GM21390 (cell line): ENCODE measurements at regions not wholly inside any gene's neighbourhood (a gene's known extent, or its start where the extent isn't known, plus 50 kb on each side); places are given as distances from the start of the nearest gene placed in this dataset.
A peak's percentile ranks its signal among the peaks of the same experiment; 100 is the strongest.

Source experiments
- ATAC-seq: cut with Tn5 transposase; IDR thresholded peaks from one replicate; pipeline ENCODE4 v1.9.1; 2021; ENCODE audit not compliant: unreplicated experiment

- ATAC-seq, result no peak
These were observed 486.4 kb downstream of the BCL11A start for GRCh38 chr2:60067006-60067405.

GRCh38 chr2:60066096-60066839 lies 487.2 kb downstream of the BCL11A start:
- ATAC-seq, result no peak

- no peak for ATAC-seq
These were observed 488.6 kb downstream of the BCL11A start for GRCh38 chr2:60064687-60065389.

GRCh38 chr2:60058781-60059180 lies 494.7 kb downstream of the BCL11A start:
- peak; percentile 49 for ATAC-seq

GRCh38 chr2:60054571-60055340 lies 498.7 kb downstream of the BCL11A start:
- ATAC-seq, result no peak

- ATAC-seq, result no peak
These were observed 499.7 kb downstream of the BCL11A start for GRCh38 chr2:60053791-60054190.

GRCh38 chr2:60052601-60053000 lies 500.9 kb downstream of the BCL11A start:
- no peak for ATAC-seq

- ATAC-seq, result no peak
These were observed 501.5 kb downstream of the BCL11A start for GRCh38 chr2:60051991-60052390.

- no peak for ATAC-seq
These were observed 505.4 kb downstream of the BCL11A start for GRCh38 chr2:60047944-60048525.

GRCh38 chr2:60047347-60047746 lies 506.1 kb downstream of the BCL11A start:
- no peak for ATAC-seq

- ATAC-seq, result no peak
These were observed 506.9 kb downstream of the BCL11A start for GRCh38 chr2:60046529-60046928.

- ATAC-seq, result no peak
These were observed 508.0 kb downstream of the BCL11A start for GRCh38 chr2:60045456-60045855.

- no peak for ATAC-seq
These were observed 509.0 kb downstream of the BCL11A start for GRCh38 chr2:60044484-60044883.

GRCh38 chr2:60042023-60042422 lies 511.4 kb downstream of the BCL11A start:
- ATAC-seq, result no peak

- no peak for ATAC-seq
These were observed 520.1 kb downstream of the BCL11A start for GRCh38 chr2:60033325-60033724.

- ATAC-seq, result no peak
These were observed 523.9 kb downstream of the BCL11A start for GRCh38 chr2:60029566-60029883.

GRCh38 chr2:60028849-60029565 lies 524.4 kb downstream of the BCL11A start:
- no peak for ATAC-seq

GRCh38 chr2:60025496-60025895 lies 528.0 kb downstream of the BCL11A start:
- ATAC-seq, result no peak

GRCh38 chr2:60023256-60023985 lies 530.0 kb downstream of the BCL11A start:
- ATAC-seq, result no peak

GRCh38 chr2:60007671-60008070 lies 545.8 kb downstream of the BCL11A start:
- ATAC-seq, result no peak
